ENCODE measurements at regions not wholly inside any gene's neighbourhood (a gene's known extent, or its start where the extent isn't known, plus 50 kb on each side); places are given as distances from the start of the nearest gene placed in this dataset.
A peak's percentile ranks its signal among the peaks of the same experiment; 100 is the strongest.

GRCh38 chr9:88926781-88927505 is 64.3 kb upstream of the S1PR3 start:
- Histone ChIP-seq H3K36me3 (ENCODE audit: insufficient read depth, low read length) (no peaks in the 10 kb centered on the region; the same call in 1 of the 2 replicates), H3K4me1 (ENCODE audit: insufficient read depth, low read length, poor library complexity, severe bottlenecking) (peaks cover 61% of the 10 kb centered on the region), H3K9me3 (ENCODE audit: low read length) (peaks cover 18% of the 10 kb centered on the region; the same call in 1 of the 2 replicates), H2AFZ (ENCODE audit: low read length) (peak overlapping the region; percentile 47), H4K20me1 (ENCODE audit: insufficient read depth, low read length) (no peaks in the 10 kb centered on the region), H3K4me3 (ENCODE audit: low read depth, low read length, poor library complexity, severe bottlenecking) (peak overlapping the region; percentile 26), H3K4me2 (ENCODE audit: low read length) (peak overlapping the region; percentile 57), H3K79me2 (ENCODE audit: insufficient read depth, low read depth, low read length) (no peaks in the 10 kb centered on the region), H3K27ac (ENCODE audit: low read depth, low read length, poor library complexity, severe bottlenecking) (peak overlapping the region; percentile 50), H3K9me2 (ENCODE audit: insufficient read depth, low read length) (no peaks in the 10 kb centered on the region)
- ChIA-PET POLR2A (interaction anchor here (0.6 kb wide), 1 partner anchor 13 kb away, joined by 3 read pairs; no protein-coding TSS in a partner anchor), CTCF (ENCODE audit: unreplicated experiment) (no interaction called here)
- BruUV-seq (replicated peaks), result no TSS peak
- no peak for TF ChIP-seq EZH2phosphoT487 (IDR thresholded peaks at IDR 0.05; ENCODE audit: borderline replicate concordance, low read depth, low read length)
- TF ChIP-seq CTCF (conservative IDR thresholded peaks at IDR 0.05; ENCODE audit: low read length), result no peak
- intact Hi-C loops (cut with micrococcal nuclease; ENCODE audit: unreplicated experiment), result no loop called here
- DNase-seq (ENCODE audit: low spot score), result peak; percentile 24

DNA sequence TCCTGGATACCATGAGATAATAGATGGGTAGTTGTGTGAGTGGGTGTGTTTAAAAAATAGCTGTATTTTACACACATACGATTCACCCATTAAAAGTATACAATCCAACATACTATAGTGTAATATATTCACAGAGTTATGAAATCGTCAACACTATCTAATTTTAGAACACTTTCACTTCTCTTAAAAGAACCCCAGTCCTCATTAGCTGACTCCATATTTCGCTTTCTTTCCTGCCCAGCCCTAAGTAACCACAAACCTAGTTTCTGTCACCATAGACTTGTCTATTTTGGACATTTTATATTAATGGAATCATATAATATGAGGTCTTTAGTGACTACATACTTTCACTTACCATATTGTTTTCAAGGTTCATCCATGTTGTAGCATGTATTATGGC is 63.8 kb upstream of the S1PR3 start:
- peak overlapping the region; percentile 50 for H3K27ac ChIP-seq (ENCODE audit: low read depth, low read length, poor library complexity, severe bottlenecking)
- peak overlapping the region; percentile 26 for H3K4me3 ChIP-seq (ENCODE audit: low read depth, low read length, poor library complexity, severe bottlenecking)
- H3K9me3 ChIP-seq (ENCODE audit: low read length), result peaks cover 18% of the 10 kb centered on the region; the same call in 1 of the 2 replicates
- peaks cover 55% of the 10 kb centered on the region for H3K4me1 ChIP-seq (ENCODE audit: insufficient read depth, low read length, poor library complexity, severe bottlenecking)
- BruUV-seq (replicated peaks), result no TSS peak
- peak; percentile 75 for DNase-seq (ENCODE audit: low spot score)
- no peaks in the 10 kb centered on the region; the same call in 1 of the 2 replicates for H3K36me3 ChIP-seq (ENCODE audit: insufficient read depth, low read length)
- peak overlapping the region; percentile 57 for H3K4me2 ChIP-seq (ENCODE audit: low read length)
- peak overlapping the region; percentile 47; the same call in 1 of the 2 replicates for H2AFZ ChIP-seq (ENCODE audit: low read length)
- TF ChIP-seq CTCF (conservative IDR thresholded peaks at IDR 0.05; ENCODE audit: low read length), result no peak
- no peak for TF ChIP-seq EZH2phosphoT487 (IDR thresholded peaks at IDR 0.05; ENCODE audit: borderline replicate concordance, low read depth, low read length)
- H3K79me2 ChIP-seq (ENCODE audit: insufficient read depth, low read depth, low read length), result no peaks in the 10 kb centered on the region
- H4K20me1 ChIP-seq (ENCODE audit: insufficient read depth, low read length), result no peaks in the 10 kb centered on the region
- ChIA-PET CTCF (ENCODE audit: unreplicated experiment) (no interaction called here), POLR2A (interaction anchor here (0.6 kb wide), 1 partner anchor 13 kb away, joined by 3 read pairs; no protein-coding TSS in a partner anchor)
- intact Hi-C loops (cut with micrococcal nuclease; ENCODE audit: unreplicated experiment), result no loop called here
- no peaks in the 10 kb centered on the region for H3K9me2 ChIP-seq (ENCODE audit: insufficient read depth, low read length)

GRCh38 chr9:88930716-88931115 is 60.6 kb upstream of the S1PR3 start:
- Histone ChIP-seq H3K36me3 (ENCODE audit: insufficient read depth, low read length) (no peaks in the 10 kb centered on the region; the same call in 1 of the 2 replicates), H3K4me1 (ENCODE audit: insufficient read depth, low read length, poor library complexity, severe bottlenecking) (peaks cover 30% of the 10 kb centered on the region), H2AFZ (ENCODE audit: low read length) (no peak overlapping the region), H3K9me2 (ENCODE audit: insufficient read depth, low read length) (no peaks in the 10 kb centered on the region), H3K79me2 (ENCODE audit: insufficient read depth, low read depth, low read length) (no peaks in the 10 kb centered on the region), H4K20me1 (ENCODE audit: insufficient read depth, low read length) (no peaks in the 10 kb centered on the region), H3K9me3 (ENCODE audit: low read length) (peaks cover 18% of the 10 kb centered on the region; the same call in 1 of the 2 replicates), H3K27ac (ENCODE audit: low read depth, low read length, poor library complexity, severe bottlenecking) (no peak overlapping the region), H3K4me2 (ENCODE audit: low read length) (no peak overlapping the region), H3K4me3 (ENCODE audit: low read depth, low read length, poor library complexity, severe bottlenecking) (no peak overlapping the region)
- no peak for DNase-seq (ENCODE audit: low spot score)
- no TSS peak for BruUV-seq (replicated peaks)
- intact Hi-C loops (cut with micrococcal nuclease; ENCODE audit: unreplicated experiment), result no loop called here
- TF ChIP-seq CTCF (conservative IDR thresholded peaks at IDR 0.05; ENCODE audit: low read length) (no peak), EZH2phosphoT487 (IDR thresholded peaks at IDR 0.05; ENCODE audit: borderline replicate concordance, low read depth, low read length) (no peak)
- ChIA-PET POLR2A (interaction anchor here (0.7 to 1.1 kb wide), 2 partner anchors 10 to 119 kb away, joined by 3 to 4 read pairs; no protein-coding TSS in a partner anchor), CTCF (ENCODE audit: unreplicated experiment) (no interaction called here)

All from OCI-LY7 (cell line).